NCI-H2029 treated with DMSO at 0.1 percent for 48 hours (cell line): ENCODE measurements at regions not wholly inside any gene's neighbourhood (a gene's known extent, or its start where the extent isn't known, plus 50 kb on each side); places are given as distances from the start of the nearest gene placed in this dataset.
"Not testable (repeated sequence)": the region's sequence is repeated elsewhere in the genome, so short reads cannot be mapped to it uniquely, and the experiment has no call there.

Source experiments
- DNase-seq: peaks from one replicate; lab custom pipeline; 2025; lab: John Stamatoyannopoulos, UW

GRCh38 chr6:11486959-11487358, 50.6 kb upstream of the TMEM170B start:
- DNase-seq = no peak

GRCh38 chr6:11486486-11486885, 51.1 kb upstream of the TMEM170B start:
- no peak for DNase-seq

GRCh38 chr6:11486051-11486450, 51.5 kb upstream of the TMEM170B start:
- DNase-seq = no peak

- DNase-seq = no peak
These were observed 52.3 kb upstream of the TMEM170B start for GRCh38 chr6:11485271-11485670.

- no peak for DNase-seq
These were observed 53.1 kb upstream of the TMEM170B start for GRCh38 chr6:11484441-11484840.

GRCh38 chr6:11482616-11483015, 54.9 kb upstream of the TMEM170B start:
- no peak for DNase-seq

GRCh38 chr6:11480541-11480940, 57.0 kb upstream of the TMEM170B start:
- no peak for DNase-seq

- DNase-seq = no peak
These were observed 58.3 kb upstream of the TMEM170B start for GRCh38 chr6:11479296-11479695.

GRCh38 chr6:11478586-11478985, 59.0 kb upstream of the TMEM170B start:
- DNase-seq = no peak

GRCh38 chr6:11475016-11475415, 62.5 kb upstream of the TMEM170B start:
- no peak for DNase-seq

GRCh38 chr6:11473008-11473740, 64.4 kb upstream of the TMEM170B start:
- DNase-seq = no peak

GRCh38 chr6:11471261-11471660, 66.3 kb upstream of the TMEM170B start:
- no peak for DNase-seq

GRCh38 chr6:11469684-11470083, 67.9 kb upstream of the TMEM170B start:
- DNase-seq = no peak

GRCh38 chr6:11468271-11468670, 69.3 kb upstream of the TMEM170B start:
- DNase-seq = not testable (repeated sequence)

- DNase-seq = no peak
These were observed 70.2 kb upstream of the TMEM170B start for GRCh38 chr6:11467364-11467763.

GRCh38 chr6:11463398-11463780, 74.2 kb upstream of the TMEM170B start:
- no peak for DNase-seq

- DNase-seq = no peak
These were observed 74.7 kb upstream of the TMEM170B start for GRCh38 chr6:11462742-11463397.

- DNase-seq = no peak
These were observed 76.5 kb upstream of the TMEM170B start for GRCh38 chr6:11460837-11461661.

- DNase-seq = no peak
These were observed 77.4 kb upstream of the TMEM170B start for GRCh38 chr6:11460001-11460668.

- no peak for DNase-seq
These were observed 78.4 kb upstream of the TMEM170B start for GRCh38 chr6:11459079-11459610.

GRCh38 chr6:11458509-11458908, 79.0 kb upstream of the TMEM170B start:
- no peak for DNase-seq

GRCh38 chr6:11457422-11457821, 80.1 kb upstream of the TMEM170B start:
- DNase-seq = not testable (repeated sequence)
